Kidney glomerular epithelial cell (primary cell): ENCODE measurements at regions not wholly inside any gene's neighbourhood (a gene's known extent, or its start where the extent isn't known, plus 50 kb on each side); places are given as distances from the start of the nearest gene placed in this dataset.
A peak's percentile ranks its signal among the peaks of the same experiment; 100 is the strongest.

Experiments used
- DNase-seq: peaks from one replicate; lab custom pipeline; 2025; lab: John Stamatoyannopoulos, UW

- no peak for DNase-seq
Observed at GRCh38 chr13:71967990-71968389, 101.0 kb upstream of the DACH1 start.

GRCh38 chr13:71964491-71965100 lies 97.6 kb upstream of the DACH1 start:
- DNase-seq: no peak

- DNase-seq: no peak
Observed at GRCh38 chr13:71962735-71963134, 95.7 kb upstream of the DACH1 start.

- DNase-seq: no peak
Observed at GRCh38 chr13:71962126-71962525, 95.1 kb upstream of the DACH1 start.

- no peak for DNase-seq
Observed at GRCh38 chr13:71949441-71949840, 82.4 kb upstream of the DACH1 start.

- DNase-seq: no peak
Observed at GRCh38 chr13:71939186-71939585, 72.2 kb upstream of the DACH1 start.

- peak; percentile 53 for DNase-seq
Observed at GRCh38 chr13:71935166-71935840, 68.3 kb upstream of the DACH1 start.

- DNase-seq: no peak
Observed at GRCh38 chr13:71924931-71925330, 57.9 kb upstream of the DACH1 start.

GRCh38 chr13:71922194-71922593 lies 55.2 kb upstream of the DACH1 start:
- no peak for DNase-seq
